Muscle of arm (tissue), 1 donor: ENCODE measurements at regions not wholly inside any gene's neighbourhood (a gene's known extent, or its start where the extent isn't known, plus 50 kb on each side); places are given as distances from the start of the nearest gene placed in this dataset.
"Not testable (repeated sequence)": the region's sequence is repeated elsewhere in the genome, so short reads cannot be mapped to it uniquely, and the experiment has no call there.

ENCODE experiments used
- DNase-seq: peaks from one replicate; pipeline ENCODE4 v3.0.0-alpha.2; 2013

GRCh38 chr12:68505970-68506369 is 104.7 kb upstream of the RAP1B start:
- DNase-seq, result no peak

GRCh38 chr12:68506619-68507018 is 104.1 kb upstream of the RAP1B start:
- no peak for DNase-seq

- no peak for DNase-seq
These were observed 103.0 kb upstream of the RAP1B start for GRCh38 chr12:68507657-68508056.

- DNase-seq, result no peak
These were observed 102.1 kb upstream of the RAP1B start for GRCh38 chr12:68508576-68508975.

- no peak for DNase-seq
These were observed 101.5 kb upstream of the RAP1B start for GRCh38 chr12:68509242-68509641.

GRCh38 chr12:68510397-68510796 is 100.3 kb upstream of the RAP1B start:
- no peak for DNase-seq

- no peak for DNase-seq
These were observed 95.8 kb upstream of the RAP1B start for GRCh38 chr12:68514807-68515411.

GRCh38 chr12:68515793-68516192 is 94.9 kb upstream of the RAP1B start:
- no peak for DNase-seq

GRCh38 chr12:68521321-68521839 is 89.3 kb upstream of the RAP1B start:
- DNase-seq, result peak; percentile 45

GRCh38 chr12:68521848-68522502 is 88.7 kb upstream of the RAP1B start:
- no peak for DNase-seq

- DNase-seq, result no peak
These were observed 81.2 kb upstream of the RAP1B start for GRCh38 chr12:68529466-68529865.

- DNase-seq, result no peak
These were observed 80.8 kb upstream of the RAP1B start for GRCh38 chr12:68529869-68530268.

- DNase-seq, result no peak
These were observed 80.4 kb upstream of the RAP1B start for GRCh38 chr12:68530299-68530698.

GRCh38 chr12:68530965-68531364 is 79.7 kb upstream of the RAP1B start:
- DNase-seq, result no peak

- DNase-seq, result no peak
These were observed 78.4 kb upstream of the RAP1B start for GRCh38 chr12:68532204-68532886.

- no peak for DNase-seq
These were observed 77.8 kb upstream of the RAP1B start for GRCh38 chr12:68532887-68533248.

GRCh38 chr12:68534108-68534507 is 76.6 kb upstream of the RAP1B start:
- DNase-seq, result no peak

- no peak for DNase-seq
These were observed 73.7 kb upstream of the RAP1B start for GRCh38 chr12:68536885-68537485.

- DNase-seq, result no peak
These were observed 73.1 kb upstream of the RAP1B start for GRCh38 chr12:68537571-68537970.

GRCh38 chr12:68538726-68539614 is 71.7 kb upstream of the RAP1B start:
- DNase-seq, result peak; percentile 29

- DNase-seq, result no peak
These were observed 71.1 kb upstream of the RAP1B start for GRCh38 chr12:68539615-68539952.

- not testable (repeated sequence) for DNase-seq
These were observed 69.9 kb upstream of the RAP1B start for GRCh38 chr12:68540768-68541167.
